GM23248 (cell line): ENCODE measurements at regions not wholly inside any gene's neighbourhood (a gene's known extent, or its start where the extent isn't known, plus 50 kb on each side); places are given as distances from the start of the nearest gene placed in this dataset.

Experiments used
- EZH2 ChIP-seq: fragments of 200-600 bp; sonication (generic); IDR thresholded peaks from 2 replicates; pipeline ENCODE4 v1.6.1; 2018; ENCODE audit warnings: antibody characterized with exemption, mild to moderate bottlenecking; ENCODE audit not compliant: insufficient read depth, poor library complexity, severe bottlenecking
- EZH2phosphoT487 ChIP-seq: fragments of 200-600 bp; sonication (generic); IDR thresholded peaks from 2 replicates; pipeline ENCODE4 v1.6.1; 2018; ENCODE audit warnings: antibody characterized with exemption, moderate library complexity, mild to moderate bottlenecking, low read depth; ENCODE audit not compliant: insufficient read depth

DNA sequence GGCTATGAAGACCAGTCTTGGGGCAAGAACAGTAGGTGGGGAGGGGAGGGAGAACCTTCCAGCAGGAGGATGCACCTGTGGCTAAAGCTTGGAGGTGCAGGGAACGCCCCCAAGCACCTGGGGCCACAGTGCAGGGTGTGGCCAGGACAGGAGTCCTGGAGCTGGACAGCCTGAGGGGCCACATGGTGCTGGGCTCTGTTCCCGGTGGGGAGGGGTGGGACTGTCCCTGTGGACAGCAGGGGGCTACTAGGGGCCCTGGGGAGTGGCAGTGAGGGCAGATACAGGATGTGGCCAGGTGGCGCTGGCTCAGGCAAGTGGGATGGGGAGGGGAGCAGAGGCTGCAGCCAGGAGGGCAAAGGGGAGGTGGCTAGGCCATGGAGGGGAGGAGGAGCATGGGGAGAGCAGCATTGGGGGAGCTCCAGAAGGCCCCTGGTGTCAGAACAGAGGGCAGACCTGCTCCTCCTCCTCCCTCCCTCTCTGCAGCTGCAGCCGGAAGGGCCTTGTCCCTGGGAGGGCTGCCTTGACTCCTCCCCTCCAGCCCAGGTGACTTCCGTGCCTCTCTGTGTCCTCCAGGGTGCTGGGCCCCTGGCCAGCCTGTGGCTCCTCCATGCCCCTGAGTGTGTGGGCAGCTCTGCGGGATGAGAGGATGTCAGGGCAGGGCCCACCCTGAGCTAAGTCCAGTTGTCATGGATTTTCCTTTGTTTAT is 68.4 kb upstream of the DLK1 start:
- TF ChIP-seq EZH2 (no peak), EZH2phosphoT487 (no peak)
